ENCODE measurements at regions not wholly inside any gene's neighbourhood (a gene's known extent, or its start where the extent isn't known, plus 50 kb on each side); places are given as distances from the start of the nearest gene placed in this dataset.

GRCh38 chr4:119835613-119835910, 207.0 kb upstream of the PDE5A start:
- Histone ChIP-seq H3K4me2 (ENCODE audit: extremely low read depth, insufficient read depth, low read length) (no peak overlapping the region), H3K27ac (ENCODE audit: insufficient read depth, low read length) (no peak overlapping the region), H3K27me3 (ENCODE audit: control insufficient read depth, insufficient read depth, low read length) (no peaks in the 10 kb centered on the region), H3K4me3 (replicated peaks in 1 of 4; ENCODE audit: control extremely low read depth in 1 of 4, insufficient read depth in 1 of 4, low read depth in 3 of 4, low read length in 4 of 4) (no peak overlapping the region), H3K4me1 (ENCODE audit: control insufficient read depth, extremely low read depth, insufficient read depth, low read length) (no peaks in the 10 kb centered on the region), H2AFZ (ENCODE audit: low read length) (no peak overlapping the region), H3K79me2 (ENCODE audit: control insufficient read depth, insufficient read depth, low read length) (no peaks in the 10 kb centered on the region), H3K36me3 (ENCODE audit: control insufficient read depth, insufficient read depth, low read length) (no peaks in the 10 kb centered on the region), H3K9ac (ENCODE audit: insufficient read depth, low read length) (no peak overlapping the region), H4K20me1 (ENCODE audit: control insufficient read depth, extremely low read depth, insufficient read depth, low read length) (no peaks in the 10 kb centered on the region), H3K9me3 (ENCODE audit: control insufficient read depth, insufficient read depth, low read depth, low read length) (no peaks in the 10 kb centered on the region)
- DNase-seq (ENCODE audit: low read depth in 2 of 2): peak in 1 of 2 donors; percentile 22
- TF ChIP-seq CTCF (conservative IDR thresholded peaks at IDR 0.05 in 1 of 2, IDR thresholded peaks at IDR 0.05 in 1 of 2; ENCODE audit: low read depth in 1 of 2, low read length in 2 of 2) (no peak), EZH2 (IDR thresholded peaks at IDR 0.05; ENCODE audit: low read length, missing control alignments) (no peak)

GRCh38 chr4:119834906-119835612, 206.5 kb upstream of the PDE5A start:
- no peak overlapping the region for H3K4me3 ChIP-seq (replicated peaks in 1 of 4; ENCODE audit: control extremely low read depth in 1 of 4, insufficient read depth in 1 of 4, low read depth in 3 of 4, low read length in 4 of 4)
- H4K20me1 ChIP-seq (ENCODE audit: control insufficient read depth, extremely low read depth, insufficient read depth, low read length): no peaks in the 10 kb centered on the region
- no peak overlapping the region for H3K27ac ChIP-seq (ENCODE audit: insufficient read depth, low read length)
- H3K27me3 ChIP-seq (ENCODE audit: control insufficient read depth, insufficient read depth, low read length): no peaks in the 10 kb centered on the region
- TF ChIP-seq EZH2 (IDR thresholded peaks at IDR 0.05; ENCODE audit: low read length, missing control alignments) (no peak), CTCF (conservative IDR thresholded peaks at IDR 0.05 in 1 of 2, IDR thresholded peaks at IDR 0.05 in 1 of 2; ENCODE audit: low read depth in 1 of 2, low read length in 2 of 2) (no peak)
- H3K79me2 ChIP-seq (ENCODE audit: control insufficient read depth, insufficient read depth, low read length): no peaks in the 10 kb centered on the region
- H3K4me2 ChIP-seq (ENCODE audit: extremely low read depth, insufficient read depth, low read length): no peak overlapping the region
- DNase-seq (ENCODE audit: low read depth in 2 of 2): peak in 1 of 2 donors; percentile 6
- no peaks in the 10 kb centered on the region for H3K9me3 ChIP-seq (ENCODE audit: control insufficient read depth, insufficient read depth, low read depth, low read length)
- no peak overlapping the region for H3K9ac ChIP-seq (ENCODE audit: insufficient read depth, low read length)
- H3K36me3 ChIP-seq (ENCODE audit: control insufficient read depth, insufficient read depth, low read length): no peaks in the 10 kb centered on the region
- no peaks in the 10 kb centered on the region for H3K4me1 ChIP-seq (ENCODE audit: control insufficient read depth, extremely low read depth, insufficient read depth, low read length)
- no peak overlapping the region for H2AFZ ChIP-seq (ENCODE audit: low read length)

GRCh38 chr4:119833611-119834010, 205.0 kb upstream of the PDE5A start:
- no peak for TF ChIP-seq CTCF (conservative IDR thresholded peaks at IDR 0.05 in 1 of 2, IDR thresholded peaks at IDR 0.05 in 1 of 2; ENCODE audit: low read depth in 1 of 2, low read length in 2 of 2)
- TF ChIP-seq EZH2 (IDR thresholded peaks at IDR 0.05; ENCODE audit: low read length, missing control alignments): no peak
- Histone ChIP-seq H2AFZ (ENCODE audit: low read length) (no peak overlapping the region), H3K9ac (ENCODE audit: insufficient read depth, low read length) (no peak overlapping the region), H3K4me1 (ENCODE audit: control insufficient read depth, extremely low read depth, insufficient read depth, low read length) (no peaks in the 10 kb centered on the region), H3K27me3 (ENCODE audit: control insufficient read depth, insufficient read depth, low read length) (no peaks in the 10 kb centered on the region), H3K4me2 (ENCODE audit: extremely low read depth, insufficient read depth, low read length) (no peak overlapping the region), H3K79me2 (ENCODE audit: control insufficient read depth, insufficient read depth, low read length) (no peaks in the 10 kb centered on the region), H4K20me1 (ENCODE audit: control insufficient read depth, extremely low read depth, insufficient read depth, low read length) (no peaks in the 10 kb centered on the region), H3K9me3 (ENCODE audit: control insufficient read depth, insufficient read depth, low read depth, low read length) (no peaks in the 10 kb centered on the region), H3K27ac (ENCODE audit: insufficient read depth, low read length) (no peak overlapping the region), H3K36me3 (ENCODE audit: control insufficient read depth, insufficient read depth, low read length) (no peaks in the 10 kb centered on the region), H3K4me3 (replicated peaks in 1 of 4; ENCODE audit: control extremely low read depth in 1 of 4, insufficient read depth in 1 of 4, low read depth in 3 of 4, low read length in 4 of 4) (no peak overlapping the region)
- no peak for DNase-seq (ENCODE audit: low read depth in 2 of 2)

Measured in fibroblast of lung (primary cell).